ENCODE measurements at regions not wholly inside any gene's neighbourhood (a gene's known extent, or its start where the extent isn't known, plus 50 kb on each side); places are given as distances from the start of the nearest gene placed in this dataset.

DNA sequence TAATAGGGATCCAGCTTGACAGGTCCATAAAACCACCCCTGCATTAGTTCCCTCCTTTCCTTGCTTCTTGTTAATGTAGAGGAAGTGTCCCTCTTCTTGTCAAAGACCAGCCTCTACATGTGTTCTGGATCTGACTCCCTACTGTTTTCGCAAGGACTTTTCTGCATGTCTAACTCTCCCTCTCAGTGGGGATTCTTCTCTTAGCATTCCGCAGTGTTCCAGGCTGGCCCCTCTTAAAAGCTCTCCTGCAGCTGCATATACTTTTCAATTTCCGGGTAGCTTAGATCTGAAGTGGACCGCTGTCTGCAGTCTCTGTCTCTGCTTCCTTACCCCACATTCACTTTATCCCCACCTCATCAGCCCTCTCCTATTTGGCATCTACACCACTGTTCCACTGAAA lies 96.1 kb upstream of the MAN1A1 start:
- TF ChIP-seq CTCF (conservative IDR thresholded peaks at IDR 0.05; ENCODE audit: low read depth, low read length) = no peak
- TF ChIP-seq, protein P1, sequence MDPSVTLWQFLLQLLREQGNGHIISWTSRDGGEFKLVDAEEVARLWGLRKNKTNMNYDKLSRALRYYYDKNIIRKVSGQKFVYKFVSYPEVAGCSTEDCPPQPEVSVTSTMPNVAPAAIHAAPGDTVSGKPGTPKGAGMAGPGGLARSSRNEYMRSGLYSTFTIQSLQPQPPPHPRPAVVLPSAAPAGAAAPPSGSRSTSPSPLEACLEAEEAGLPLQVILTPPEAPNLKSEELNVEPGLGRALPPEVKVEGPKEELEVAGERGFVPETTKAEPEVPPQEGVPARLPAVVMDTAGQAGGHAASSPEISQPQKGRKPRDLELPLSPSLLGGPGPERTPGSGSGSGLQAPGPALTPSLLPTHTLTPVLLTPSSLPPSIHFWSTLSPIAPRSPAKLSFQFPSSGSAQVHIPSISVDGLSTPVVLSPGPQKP (IDR thresholded peaks at IDR 0.05; ENCODE audit: borderline replicate concordance, low read depth, low read length) = no peak
- no peak for TF ChIP-seq MAZ (IDR thresholded peaks at IDR 0.05; ENCODE audit: borderline replicate concordance, low read depth, low read length)
- TF ChIP-seq, protein P2, sequence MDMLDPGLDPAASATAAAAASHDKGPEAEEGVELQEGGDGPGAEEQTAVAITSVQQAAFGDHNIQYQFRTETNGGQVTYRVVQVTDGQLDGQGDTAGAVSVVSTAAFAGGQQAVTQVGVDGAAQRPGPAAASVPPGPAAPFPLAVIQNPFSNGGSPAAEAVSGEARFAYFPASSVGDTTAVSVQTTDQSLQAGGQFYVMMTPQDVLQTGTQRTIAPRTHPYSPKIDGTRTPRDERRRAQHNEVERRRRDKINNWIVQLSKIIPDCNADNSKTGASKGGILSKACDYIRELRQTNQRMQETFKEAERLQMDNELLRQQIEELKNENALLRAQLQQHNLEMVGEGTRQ (IDR thresholded peaks at IDR 0.05; ENCODE audit: low read depth, low read length) = no peak
- no peak for TF ChIP-seq POLR2A (IDR thresholded peaks at IDR 0.05; ENCODE audit: low read depth, low read length)
- no peak for TF ChIP-seq CHD1 (IDR thresholded peaks at IDR 0.05; ENCODE audit: low read depth, low read length)
- TF ChIP-seq RFX5 (IDR thresholded peaks at IDR 0.05; ENCODE audit: low read depth, low read length) = no peak

Measured in IMR-90 (cell line).